SK-N-SH (cell line): ENCODE measurements at regions not wholly inside any gene's neighbourhood (a gene's known extent, or its start where the extent isn't known, plus 50 kb on each side); places are given as distances from the start of the nearest gene placed in this dataset.
"Not testable (repeated sequence)": the region's sequence is repeated elsewhere in the genome, so short reads cannot be mapped to it uniquely, and the experiment has no call there.

ENCODE experiments used
- CTCF ChIA-PET: fragments of 300-600, 350-600 bp; formaldehyde crosslinking; extraction: SDS; loops from one replicate; lab custom pipeline; 2021; lab: Yijun Ruan, JAX
- POLR2A ChIA-PET: fragments of 350-600 bp; sonication (Branson Sonifier 250); formaldehyde crosslinking; extraction: SDS; loops from one replicate; lab custom pipeline; 2020; ENCODE audit warnings: antibody characterized with exemption, inconsistent platforms; lab: Yijun Ruan, JAX
- DNase-seq: peaks from one replicate; pipeline ENCODE4 v3.0.0; 2012
- H2AFZ ChIP-seq: fragments of 200-600 bp; sonication (generic); 2 replicates; pipeline ENCODE4 v1.8.1; 2016; ENCODE audit warnings: antibody characterized with exemption, mild to moderate bottlenecking, low read depth
- H3F3A ChIP-seq: fragments of 200-600 bp; sonication (generic); replicated peaks from 2 replicates; pipeline ENCODE3; 2016; ENCODE audit warnings: antibody characterized with exemption, mild to moderate bottlenecking; ENCODE audit not compliant: insufficient read depth
- H3K27ac ChIP-seq, 2 experiments: fragments of 200-500 bp in 1 of 2; fragments of 200-600 bp in 1 of 2; sonication (Bioruptor generic) in 1 of 2; sonication (generic), shearing (Covaris generic) in 1 of 2; 2 replicates each; pipeline versions ENCODE4 v1.5.1 to v1.6.1; 2014 to 2016; ENCODE audit warnings: low read depth in 2 of 2, inconsistent platforms in 1 of 2, low read length in 1 of 2, mild to moderate bottlenecking in 1 of 2, mixed read lengths in 1 of 2
- H3K27me3 ChIP-seq: fragments of 200-600 bp; sonication (generic), shearing (Covaris generic); 2 replicates; pipeline ENCODE4 v1.6.1; 2016; ENCODE audit warnings: mixed run types; ENCODE audit not compliant: insufficient read depth
- H3K36me3 ChIP-seq, 2 experiments: fragments of 200-500 bp in 1 of 2; fragments of 200-600 bp in 1 of 2; sonication (Bioruptor generic) in 1 of 2; sonication (generic) in 1 of 2; replicated peaks in 1 of 2; 2 replicates each; pipeline versions ENCODE3 to v1.5.1; 2014 to 2016; ENCODE audit warnings: low read length in 1 of 2, mild to moderate bottlenecking in 1 of 2; ENCODE audit not compliant: insufficient read depth in 2 of 2, control insufficient read depth in 1 of 2
- H3K4me1 ChIP-seq, 2 experiments: fragments of 200-500 bp in 1 of 2; fragments of 200-600 bp in 1 of 2; sonication (Bioruptor generic) in 1 of 2; sonication (generic), shearing (Covaris generic) in 1 of 2; 2 replicates each; pipeline versions ENCODE4 v1.5.1 to v1.6.1; 2014 to 2016; ENCODE audit warnings: low read depth in 1 of 2, low read length in 1 of 2, mixed run types in 1 of 2; ENCODE audit not compliant: insufficient read depth in 2 of 2, control insufficient read depth in 1 of 2
- H3K4me2 ChIP-seq: fragments of 200-600 bp; sonication (generic), shearing (Covaris generic); 2 replicates; pipeline ENCODE4 v1.6.1; 2017; ENCODE audit warnings: mixed run types
- H3K4me3 ChIP-seq, 2 experiments: fragments of 200-500 bp in 1 of 2; fragments of 200-600 bp in 1 of 2; sonication (Bioruptor generic) in 1 of 2; sonication (generic), shearing (Covaris generic) in 1 of 2; 2 replicates each; pipeline versions ENCODE4 v1.5.1 to v1.8.1; 2014 to 2016; ENCODE audit warnings: low read depth in 2 of 2, inconsistent platforms in 1 of 2, low read length in 1 of 2, mild to moderate bottlenecking in 1 of 2, mixed read lengths in 1 of 2, moderate library complexity in 1 of 2
- H3K79me2 ChIP-seq: fragments of 200-600 bp; sonication (generic); 2 replicates; pipeline ENCODE4 v1.8.1; 2017; ENCODE audit warnings: mild to moderate bottlenecking; ENCODE audit not compliant: insufficient read depth
- H3K9ac ChIP-seq: fragments of 200-600 bp; sonication (generic); 2 replicates; pipeline ENCODE4 v1.6.1; 2017; ENCODE audit warnings: mixed run types
- H3K9me2 ChIP-seq: fragments of 200-600 bp; sonication (generic); 2 replicates; pipeline ENCODE4 v1.6.1; 2017; ENCODE audit warnings: mixed run types
- H3K9me3 ChIP-seq: fragments of 200-600 bp; sonication (generic); 2 replicates; pipeline ENCODE4 v1.6.1; 2017; ENCODE audit warnings: mixed run types, mild to moderate bottlenecking, moderate library complexity
- H4K20me1 ChIP-seq: fragments of 200-600 bp; sonication (generic); 2 replicates; pipeline ENCODE4 v1.6.1; 2017; ENCODE audit warnings: mild to moderate bottlenecking, mixed run types; ENCODE audit not compliant: insufficient read depth
- CTCF ChIP-seq: fragments of 200-600 bp; sonication (generic); IDR thresholded peaks from 2 replicates; pipeline ENCODE4 v1.6.1; 2017; ENCODE audit warnings: antibody characterized with exemption, mild to moderate bottlenecking, moderate library complexity
- EZH2phosphoT487 ChIP-seq: fragments of 200-600 bp; sonication (generic); IDR thresholded peaks from 2 replicates; pipeline ENCODE4 v1.6.1; 2017; ENCODE audit warnings: low read depth, mixed run types, mild to moderate bottlenecking, antibody characterized with exemption, moderate library complexity, borderline replicate concordance
- MXI1 ChIP-seq: IDR thresholded peaks from 2 replicates; pipeline ENCODE4 v1.6.1; 2012; ENCODE audit warnings: mild to moderate bottlenecking, low read depth, low read length, improper control_type of control experiment
- POLR2AphosphoS5 ChIP-seq: IDR thresholded peaks from 2 replicates; pipeline ENCODE4 v1.6.1; 2012; ENCODE audit warnings: low read depth, low read length
- RAD21 ChIP-seq: IDR thresholded peaks from 2 replicates; pipeline ENCODE4 v1.6.1; 2012; ENCODE audit warnings: mild to moderate bottlenecking, low read length
- RCOR1 ChIP-seq: fragments of 150-350 bp; IDR thresholded peaks from 2 replicates; pipeline ENCODE4 v1.6.1; 2017; ENCODE audit warnings: antibody characterized with exemption, low read length
- SMC3 ChIP-seq: IDR thresholded peaks from 2 replicates; pipeline ENCODE4 v1.6.1; 2012; ENCODE audit warnings: low read depth, low read length, improper control_type of control experiment
- TEAD4 ChIP-seq: IDR thresholded peaks from 2 replicates; pipeline ENCODE4 v1.4.0; 2012; ENCODE audit warnings: mild to moderate bottlenecking, borderline replicate concordance; ENCODE audit not compliant: insufficient read depth
- WGBS: methylation state at CpG from one replicate; pipeline ENCODE4 v1.1.6; 2017; ENCODE audit warnings: low lambda C conversion rate; 5-methylcytosine and 5-hydroxymethylcytosine counted together
- TF ChIP-seq, protein P1 (sequence below): fragments of 150-350 bp; IDR thresholded peaks from 2 replicates; pipeline ENCODE4 v1.6.1; 2016; ENCODE audit warnings: mild to moderate bottlenecking, low read depth, low read length
- TF ChIP-seq, protein P2 (sequence below): fragments of 150-350 bp; IDR thresholded peaks from 2 replicates; pipeline ENCODE4 v1.6.1; 2017; ENCODE audit warnings: antibody characterized with exemption, low read length, low read depth, borderline replicate concordance
- TF ChIP-seq, protein P3 (sequence below): IDR thresholded peaks from 2 replicates; pipeline ENCODE4 v1.6.1; 2012; ENCODE audit warnings: mild to moderate bottlenecking, low read depth, low read length, moderate library complexity
- TF ChIP-seq, protein P4 (sequence below): IDR thresholded peaks from 2 replicates; pipeline ENCODE4 v1.4.0; 2012; ENCODE audit warnings: low read depth

DNA sequence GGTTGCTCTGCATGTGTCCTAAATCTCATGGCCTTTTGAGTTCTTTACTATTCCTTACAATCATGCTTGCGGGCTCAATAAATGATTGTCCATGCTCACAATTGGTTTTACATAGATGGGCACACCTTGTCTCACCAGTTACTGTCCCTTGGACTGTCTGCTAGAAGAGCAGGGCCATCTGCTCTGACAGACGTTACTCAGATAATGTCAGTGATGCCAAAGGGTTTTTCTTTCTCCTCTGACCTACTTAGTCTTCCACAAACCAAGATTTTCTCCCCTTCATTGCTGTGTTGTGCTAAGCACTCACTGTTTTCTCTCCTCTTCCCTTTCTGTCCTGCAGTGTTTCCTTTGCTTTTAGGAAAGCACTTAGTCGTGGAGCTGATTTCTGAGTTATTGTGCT, 562.3 kb downstream of the KIF4B start (continued):
- TF ChIP-seq, protein P1, sequence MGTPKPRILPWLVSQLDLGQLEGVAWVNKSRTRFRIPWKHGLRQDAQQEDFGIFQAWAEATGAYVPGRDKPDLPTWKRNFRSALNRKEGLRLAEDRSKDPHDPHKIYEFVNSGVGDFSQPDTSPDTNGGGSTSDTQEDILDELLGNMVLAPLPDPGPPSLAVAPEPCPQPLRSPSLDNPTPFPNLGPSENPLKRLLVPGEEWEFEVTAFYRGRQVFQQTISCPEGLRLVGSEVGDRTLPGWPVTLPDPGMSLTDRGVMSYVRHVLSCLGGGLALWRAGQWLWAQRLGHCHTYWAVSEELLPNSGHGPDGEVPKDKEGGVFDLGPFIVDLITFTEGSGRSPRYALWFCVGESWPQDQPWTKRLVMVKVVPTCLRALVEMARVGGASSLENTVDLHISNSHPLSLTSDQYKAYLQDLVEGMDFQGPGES = no peak
- no peak for TF ChIP-seq MXI1

DNA sequence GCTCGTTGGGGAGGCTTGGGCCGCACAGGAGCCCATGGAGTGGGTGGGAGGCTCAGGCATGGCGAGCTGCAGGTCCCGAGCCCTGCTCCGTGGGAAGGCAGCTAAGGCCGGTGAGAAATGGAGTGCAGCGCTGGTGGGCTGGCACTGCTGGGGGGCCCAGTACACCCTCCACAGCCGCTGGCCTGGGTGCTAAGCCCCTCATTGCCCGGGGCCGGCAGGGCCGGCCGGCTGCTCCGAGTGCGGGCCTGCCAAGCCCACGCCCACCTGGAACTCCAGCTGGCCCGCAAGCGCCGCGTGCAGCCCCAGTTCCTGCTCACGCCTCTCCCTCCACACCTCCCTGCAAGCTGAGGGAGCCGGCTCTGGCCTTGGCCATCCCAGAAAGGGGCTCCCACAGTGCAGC, 573.3 kb downstream of the KIF4B start:
- H3K9ac ChIP-seq, CTCF ChIA-PET, H3K27me3 ChIP-seq, H3K9me3 ChIP-seq, H4K20me1 ChIP-seq, H3K9me2 ChIP-seq, H3F3A ChIP-seq, H2AFZ ChIP-seq, H3K4me3 ChIP-seq, H3K36me3 ChIP-seq, H3K79me2 ChIP-seq, POLR2A ChIA-PET, H3K4me1 ChIP-seq, H3K27ac ChIP-seq, H3K4me2 ChIP-seq, DNase-seq: not testable (repeated sequence)
- 90% methylated on average over 6 of the region's 21 CpGs for WGBS

GRCh38 chr5:155587458-155587857, 573.9 kb downstream of the KIF4B start:
- peaks cover 0 to 2% of the 10 kb centered on the region in 2 experiments; a peak in 2 of 4 replicates for H3K4me1 ChIP-seq
- no peaks in the 10 kb centered on the region for H3K36me3 ChIP-seq
- no peak overlapping the region for H3K9ac ChIP-seq
- H3K27me3 ChIP-seq = no peaks in the 10 kb centered on the region
- H3K9me2 ChIP-seq = no peaks in the 10 kb centered on the region
- H3K4me2 ChIP-seq = no peak overlapping the region
- H3F3A ChIP-seq = no peaks in the 10 kb centered on the region
- WGBS = 8% methylated on average over 1 of the region's 1 CpG
- DNase-seq = peak; percentile 38
- H3K9me3 ChIP-seq = no peaks in the 10 kb centered on the region
- no peak overlapping the region for H3K27ac ChIP-seq
- TF ChIP-seq, protein P2, sequence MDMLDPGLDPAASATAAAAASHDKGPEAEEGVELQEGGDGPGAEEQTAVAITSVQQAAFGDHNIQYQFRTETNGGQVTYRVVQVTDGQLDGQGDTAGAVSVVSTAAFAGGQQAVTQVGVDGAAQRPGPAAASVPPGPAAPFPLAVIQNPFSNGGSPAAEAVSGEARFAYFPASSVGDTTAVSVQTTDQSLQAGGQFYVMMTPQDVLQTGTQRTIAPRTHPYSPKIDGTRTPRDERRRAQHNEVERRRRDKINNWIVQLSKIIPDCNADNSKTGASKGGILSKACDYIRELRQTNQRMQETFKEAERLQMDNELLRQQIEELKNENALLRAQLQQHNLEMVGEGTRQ = no peak
- TF ChIP-seq RCOR1 (no peak), TEAD4 (no peak), SMC3 (no peak), CTCF (no peak), POLR2AphosphoS5 (no peak), RAD21 (no peak), EZH2phosphoT487 (no peak)
- TF ChIP-seq, protein P1 = no peak
- TF ChIP-seq, protein P3, sequence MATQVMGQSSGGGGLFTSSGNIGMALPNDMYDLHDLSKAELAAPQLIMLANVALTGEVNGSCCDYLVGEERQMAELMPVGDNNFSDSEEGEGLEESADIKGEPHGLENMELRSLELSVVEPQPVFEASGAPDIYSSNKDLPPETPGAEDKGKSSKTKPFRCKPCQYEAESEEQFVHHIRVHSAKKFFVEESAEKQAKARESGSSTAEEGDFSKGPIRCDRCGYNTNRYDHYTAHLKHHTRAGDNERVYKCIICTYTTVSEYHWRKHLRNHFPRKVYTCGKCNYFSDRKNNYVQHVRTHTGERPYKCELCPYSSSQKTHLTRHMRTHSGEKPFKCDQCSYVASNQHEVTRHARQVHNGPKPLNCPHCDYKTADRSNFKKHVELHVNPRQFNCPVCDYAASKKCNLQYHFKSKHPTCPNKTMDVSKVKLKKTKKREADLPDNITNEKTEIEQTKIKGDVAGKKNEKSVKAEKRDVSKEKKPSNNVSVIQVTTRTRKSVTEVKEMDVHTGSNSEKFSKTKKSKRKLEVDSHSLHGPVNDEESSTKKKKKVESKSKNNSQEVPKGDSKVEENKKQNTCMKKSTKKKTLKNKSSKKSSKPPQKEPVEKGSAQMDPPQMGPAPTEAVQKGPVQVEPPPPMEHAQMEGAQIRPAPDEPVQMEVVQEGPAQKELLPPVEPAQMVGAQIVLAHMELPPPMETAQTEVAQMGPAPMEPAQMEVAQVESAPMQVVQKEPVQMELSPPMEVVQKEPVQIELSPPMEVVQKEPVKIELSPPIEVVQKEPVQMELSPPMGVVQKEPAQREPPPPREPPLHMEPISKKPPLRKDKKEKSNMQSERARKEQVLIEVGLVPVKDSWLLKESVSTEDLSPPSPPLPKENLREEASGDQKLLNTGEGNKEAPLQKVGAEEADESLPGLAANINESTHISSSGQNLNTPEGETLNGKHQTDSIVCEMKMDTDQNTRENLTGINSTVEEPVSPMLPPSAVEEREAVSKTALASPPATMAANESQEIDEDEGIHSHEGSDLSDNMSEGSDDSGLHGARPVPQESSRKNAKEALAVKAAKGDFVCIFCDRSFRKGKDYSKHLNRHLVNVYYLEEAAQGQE = no peak
- TF ChIP-seq, protein P4, sequence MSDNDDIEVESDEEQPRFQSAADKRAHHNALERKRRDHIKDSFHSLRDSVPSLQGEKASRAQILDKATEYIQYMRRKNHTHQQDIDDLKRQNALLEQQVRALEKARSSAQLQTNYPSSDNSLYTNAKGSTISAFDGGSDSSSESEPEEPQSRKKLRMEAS = no peak
- no peak overlapping the region for H2AFZ ChIP-seq
- no peaks in the 10 kb centered on the region for H3K79me2 ChIP-seq
- ChIA-PET POLR2A (no interaction called here), CTCF (no interaction called here)
- no peak overlapping the region for H3K4me3 ChIP-seq
- no peaks in the 10 kb centered on the region for H4K20me1 ChIP-seq
